Upper lobe of right lung (tissue), 1 donor: ENCODE measurements at regions not wholly inside any gene's neighbourhood (a gene's known extent, or its start where the extent isn't known, plus 50 kb on each side); places are given as distances from the start of the nearest gene placed in this dataset.

ENCODE experiments used
- ATAC-seq: fragments of 200-7000 bp; cut with Tn5 transposase; one replicate; pipeline ENCODE4 v1.9.1; 2020; ENCODE audit warnings: mild to moderate bottlenecking, moderate library complexity
- DNase-seq: peaks from one replicate; pipeline ENCODE4 v3.0.0-alpha.2; 2020
- H3K27ac ChIP-seq: fragments of 200-600 bp; one replicate; pipeline ENCODE4 v1.8.0; 2022
- H3K27me3 ChIP-seq: fragments of 200-600 bp; one replicate; pipeline ENCODE4 v1.8.0; 2022; ENCODE audit warnings: mild to moderate bottlenecking
- H3K36me3 ChIP-seq: fragments of 200-600 bp; one replicate; pipeline ENCODE4 v1.8.0; 2022
- H3K4me1 ChIP-seq: fragments of 200-600 bp; one replicate; pipeline ENCODE4 v1.8.0; 2022
- H3K4me3 ChIP-seq: fragments of 200-600 bp; one replicate; pipeline ENCODE4 v1.8.0; 2022; ENCODE audit warnings: mild to moderate bottlenecking
- H3K9me3 ChIP-seq: fragments of 200-600 bp; one replicate; pipeline ENCODE4 v1.8.0; 2022
- intact Hi-C: fragments of 100-400 bp; cut with DNase I; formaldehyde crosslinking; loops from one replicate; pipeline ENCODE4 v1.11.0; 2022
- TF ChIP-seq, protein P1 (sequence below): fragments of 200-600 bp; IDR thresholded peaks from one replicate; pipeline ENCODE4 v1.8.0; 2022; ENCODE audit warnings: antibody characterized with exemption
- donor health status: DM: no; HTN: yes; CAD: no; lungs with severe emphysema.

GRCh38 chr21:32173121-32173724 is 105.6 kb downstream of the MIS18A start:
- H3K36me3 ChIP-seq: no peaks in the 10 kb centered on the region
- no peak for ATAC-seq
- intact Hi-C loops: no loop called here
- H3K4me1 ChIP-seq: no peaks in the 10 kb centered on the region
- no peaks in the 10 kb centered on the region for H3K27me3 ChIP-seq
- H3K27ac ChIP-seq: no peak overlapping the region
- no peaks in the 10 kb centered on the region for H3K9me3 ChIP-seq
- H3K4me3 ChIP-seq: no peak overlapping the region
- TF ChIP-seq, protein P1, sequence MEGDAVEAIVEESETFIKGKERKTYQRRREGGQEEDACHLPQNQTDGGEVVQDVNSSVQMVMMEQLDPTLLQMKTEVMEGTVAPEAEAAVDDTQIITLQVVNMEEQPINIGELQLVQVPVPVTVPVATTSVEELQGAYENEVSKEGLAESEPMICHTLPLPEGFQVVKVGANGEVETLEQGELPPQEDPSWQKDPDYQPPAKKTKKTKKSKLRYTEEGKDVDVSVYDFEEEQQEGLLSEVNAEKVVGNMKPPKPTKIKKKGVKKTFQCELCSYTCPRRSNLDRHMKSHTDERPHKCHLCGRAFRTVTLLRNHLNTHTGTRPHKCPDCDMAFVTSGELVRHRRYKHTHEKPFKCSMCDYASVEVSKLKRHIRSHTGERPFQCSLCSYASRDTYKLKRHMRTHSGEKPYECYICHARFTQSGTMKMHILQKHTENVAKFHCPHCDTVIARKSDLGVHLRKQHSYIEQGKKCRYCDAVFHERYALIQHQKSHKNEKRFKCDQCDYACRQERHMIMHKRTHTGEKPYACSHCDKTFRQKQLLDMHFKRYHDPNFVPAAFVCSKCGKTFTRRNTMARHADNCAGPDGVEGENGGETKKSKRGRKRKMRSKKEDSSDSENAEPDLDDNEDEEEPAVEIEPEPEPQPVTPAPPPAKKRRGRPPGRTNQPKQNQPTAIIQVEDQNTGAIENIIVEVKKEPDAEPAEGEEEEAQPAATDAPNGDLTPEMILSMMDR: no peak
- DNase-seq: no peak

- no peaks in the 10 kb centered on the region for H3K27me3 ChIP-seq
- H3K4me3 ChIP-seq: no peak overlapping the region
- H3K27ac ChIP-seq: no peak overlapping the region
- no peaks in the 10 kb centered on the region for H3K4me1 ChIP-seq
- ATAC-seq (no peak), DNase-seq (no peak)
- intact Hi-C loops: no loop called here
- H3K9me3 ChIP-seq: no peaks in the 10 kb centered on the region
- TF ChIP-seq, protein P1: no peak
- no peaks in the 10 kb centered on the region for H3K36me3 ChIP-seq
These were observed 106.7 kb downstream of the MIS18A start for GRCh38 chr21:32172106-32172505.

GRCh38 chr21:32167513-32167912 is 111.3 kb downstream of the MIS18A start:
- intact Hi-C loops: no loop called here
- no peak for DNase-seq
- TF ChIP-seq, protein P1: no peak
- Histone ChIP-seq H3K27ac (no peak overlapping the region), H3K9me3 (no peaks in the 10 kb centered on the region), H3K36me3 (no peaks in the 10 kb centered on the region), H3K27me3 (no peaks in the 10 kb centered on the region), H3K4me3 (no peak overlapping the region), H3K4me1 (no peaks in the 10 kb centered on the region)
- ATAC-seq: no peak

- no peak for ATAC-seq
- DNase-seq: no peak
- H3K27me3 ChIP-seq: no peaks in the 10 kb centered on the region
- no peaks in the 10 kb centered on the region for H3K4me1 ChIP-seq
- no peaks in the 10 kb centered on the region for H3K9me3 ChIP-seq
- intact Hi-C loops: no loop called here
- H3K4me3 ChIP-seq: no peak overlapping the region
- no peaks in the 10 kb centered on the region for H3K36me3 ChIP-seq
- TF ChIP-seq, protein P1: no peak
- no peak overlapping the region for H3K27ac ChIP-seq
These were observed 115.5 kb downstream of the MIS18A start for GRCh38 chr21:32163386-32163785.

GRCh38 chr21:32162727-32163320 is 116.0 kb downstream of the MIS18A start:
- no peak for ATAC-seq
- no peaks in the 10 kb centered on the region for H3K4me1 ChIP-seq
- no peak overlapping the region for H3K27ac ChIP-seq
- intact Hi-C loops: no loop called here
- H3K27me3 ChIP-seq: no peaks in the 10 kb centered on the region
- no peaks in the 10 kb centered on the region for H3K9me3 ChIP-seq
- no peak overlapping the region for H3K4me3 ChIP-seq
- no peaks in the 10 kb centered on the region for H3K36me3 ChIP-seq
- no peak for DNase-seq
- TF ChIP-seq, protein P1: no peak
